Mesenchymal stem cell (in vitro differentiated cells and primary cell): ENCODE measurements at regions not wholly inside any gene's neighbourhood (a gene's known extent, or its start where the extent isn't known, plus 50 kb on each side); places are given as distances from the start of the nearest gene placed in this dataset.

ENCODE experiments used
- DNase-seq: peaks from one replicate; pipeline ENCODE4 v3.0.0-alpha.2; 2013
- H2AFZ ChIP-seq: one replicate; pipeline ENCODE4 v1.6.1; 2013; ENCODE audit warnings: low read depth, mild to moderate bottlenecking, control low read depth, inconsistent platforms, low read length, moderate library complexity
- H2AK5ac ChIP-seq: 2 replicates; pipeline ENCODE4 v1.6.1; 2013; ENCODE audit warnings: low read length, moderate library complexity, mild to moderate bottlenecking, inconsistent platforms; ENCODE audit not compliant: severe bottlenecking
- H2BK120ac ChIP-seq: one replicate; pipeline ENCODE4 v1.6.1; 2013; ENCODE audit warnings: low read depth, mild to moderate bottlenecking, inconsistent platforms, low read length, moderate library complexity
- H2BK12ac ChIP-seq, 2 experiments: one replicate each; pipeline ENCODE4 v1.6.1; 2013; ENCODE audit warnings: inconsistent platforms in 2 of 2, low read length in 2 of 2, mild to moderate bottlenecking in 2 of 2, moderate library complexity in 2 of 2, control low read depth in 1 of 2
- H2BK15ac ChIP-seq: one replicate; pipeline ENCODE4 v1.6.1; 2013; ENCODE audit warnings: mild to moderate bottlenecking, low read depth, inconsistent platforms; ENCODE audit not compliant: poor library complexity, severe bottlenecking
- H2BK5ac ChIP-seq: 2 replicates; pipeline ENCODE4 v1.6.1; 2013; ENCODE audit warnings: low read depth, mild to moderate bottlenecking, low read length, control low read depth, inconsistent platforms; ENCODE audit not compliant: poor library complexity, severe bottlenecking
- H3K14ac ChIP-seq, 2 experiments: one replicate each; pipeline ENCODE4 v1.6.1; 2013; ENCODE audit warnings: inconsistent platforms in 2 of 2, low read length in 2 of 2, control low read depth in 1 of 2, mild to moderate bottlenecking in 1 of 2, moderate library complexity in 1 of 2
- H3K18ac ChIP-seq, 2 experiments: one replicate each; pipeline ENCODE4 v1.6.1; 2013; ENCODE audit warnings: inconsistent platforms in 2 of 2, low read length in 2 of 2, control low read depth in 1 of 2, low read depth in 1 of 2, mild to moderate bottlenecking in 1 of 2
- H3K23ac ChIP-seq, 2 experiments: one replicate each; pipeline ENCODE4 v1.6.1; 2013; ENCODE audit warnings: inconsistent platforms in 2 of 2, low read length in 2 of 2, mild to moderate bottlenecking in 2 of 2, moderate library complexity in 2 of 2, control low read depth in 1 of 2
- H3K27ac ChIP-seq: 2 replicates; pipeline ENCODE4 v1.5.1; 2013; ENCODE audit warnings: mild to moderate bottlenecking, moderate library complexity, low read length, control low read depth, inconsistent platforms; ENCODE audit not compliant: poor library complexity, severe bottlenecking
- H3K27me3 ChIP-seq, 2 experiments: 2 replicates each; pipeline versions ENCODE4 v1.6.1 to v1.7.0; 2013; ENCODE audit warnings: low read length in 2 of 2, mild to moderate bottlenecking in 2 of 2, moderate library complexity in 2 of 2, control low read depth in 1 of 2, inconsistent platforms in 1 of 2; ENCODE audit not compliant: control insufficient read depth in 1 of 2, insufficient read depth in 1 of 2
- H3K36me3 ChIP-seq, 2 experiments: 2 replicates each; pipeline versions ENCODE4 v1.6.1 to v1.7.0; 2013; ENCODE audit warnings: low read length in 2 of 2, control low read depth in 1 of 2, inconsistent platforms in 1 of 2, low read depth in 1 of 2, mild to moderate bottlenecking in 1 of 2; ENCODE audit not compliant: insufficient read depth in 2 of 2, control insufficient read depth in 1 of 2
- H3K4ac ChIP-seq, 2 experiments: one replicate each; pipeline ENCODE4 v1.6.1; 2013; ENCODE audit warnings: inconsistent platforms in 2 of 2, low read length in 2 of 2, mild to moderate bottlenecking in 2 of 2, moderate library complexity in 2 of 2, control low read depth in 1 of 2, low read depth in 1 of 2
- H3K4me1 ChIP-seq: 2 replicates; pipeline ENCODE4 v1.6.1; 2013; ENCODE audit warnings: low read depth, low read length, control low read depth; ENCODE audit not compliant: control insufficient read depth, insufficient read depth
- H3K4me2 ChIP-seq: 2 replicates; pipeline ENCODE4 v1.6.1; 2013; ENCODE audit warnings: low read length, mild to moderate bottlenecking, inconsistent platforms; ENCODE audit not compliant: poor library complexity, severe bottlenecking
- H3K4me3 ChIP-seq, 2 experiments: 2 replicates each; pipeline versions ENCODE4 v1.5.1 to v1.7.0; 2013; ENCODE audit warnings: low read length in 2 of 2, mild to moderate bottlenecking in 2 of 2, control low read depth in 1 of 2, low read depth in 1 of 2; ENCODE audit not compliant: insufficient read depth in 1 of 2
- H3K79me1 ChIP-seq: replicated peaks from 2 replicates; pipeline ENCODE4 v1.6.1; 2013; ENCODE audit warnings: mild to moderate bottlenecking, control low read depth, low read length, inconsistent platforms; ENCODE audit not compliant: poor library complexity, severe bottlenecking
- H3K9ac ChIP-seq: 2 replicates; pipeline ENCODE4 v1.7.0; 2013; ENCODE audit warnings: mild to moderate bottlenecking, low read length, moderate library complexity
- H3K9me3 ChIP-seq: 2 replicates; pipeline ENCODE4 v1.7.0; 2013; ENCODE audit warnings: mild to moderate bottlenecking, low read length; ENCODE audit not compliant: control insufficient read depth
- H4K8ac ChIP-seq: one replicate; pipeline ENCODE4 v1.6.1; 2013; ENCODE audit warnings: inconsistent platforms, mild to moderate bottlenecking, low read length, moderate library complexity
- H4K91ac ChIP-seq: one replicate; pipeline ENCODE4 v1.6.1; 2013; ENCODE audit warnings: mild to moderate bottlenecking, low read length, inconsistent platforms
- WGBS: methylation state at CpG from one replicate; pipeline ENCODE4 v1.1.7; 2013; ENCODE audit warnings: mixed read lengths; 5-methylcytosine and 5-hydroxymethylcytosine counted together

DNA sequence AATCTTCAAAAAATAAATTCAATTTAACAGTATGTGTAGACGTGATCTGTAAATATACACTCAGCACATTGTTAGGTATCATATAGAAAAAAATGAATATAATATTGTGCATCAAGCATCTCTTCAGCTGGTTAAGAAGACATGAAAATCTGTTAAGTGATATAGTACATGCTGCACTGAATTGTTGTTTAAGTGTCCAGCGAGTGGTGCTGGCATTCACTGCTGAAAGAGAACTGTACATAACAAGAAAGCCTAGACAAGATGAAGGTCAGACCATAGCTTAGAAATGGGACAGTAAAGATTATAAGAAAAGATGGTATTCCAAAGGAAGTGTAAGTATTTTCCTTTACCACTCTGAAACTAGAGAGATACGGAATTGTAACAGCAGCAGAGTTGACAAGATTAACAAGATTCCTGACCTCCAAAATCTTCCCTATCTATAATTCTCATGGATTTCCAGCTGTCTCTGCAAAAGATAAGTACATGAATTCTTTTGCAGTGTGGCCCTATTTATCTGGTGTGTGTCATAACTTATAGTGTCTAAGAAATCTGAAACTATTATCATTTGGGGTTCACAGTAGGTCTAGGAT lies 198.6 kb downstream of the FLRT2 start:
- H4K91ac ChIP-seq: no peak overlapping the region
- H2BK15ac ChIP-seq: no peak overlapping the region
- no peaks in the 10 kb centered on the region for H3K27me3 ChIP-seq
- H3K9ac ChIP-seq: no peak overlapping the region
- H2BK12ac ChIP-seq: no peak overlapping the region
- H2BK120ac ChIP-seq: no peak overlapping the region
- H3K79me1 ChIP-seq: no peaks in the 10 kb centered on the region
- no peaks in the 10 kb centered on the region for H3K36me3 ChIP-seq
- H3K18ac ChIP-seq: no peak overlapping the region
- no peak overlapping the region for H4K8ac ChIP-seq
- H2BK5ac ChIP-seq: no peak overlapping the region
- H2AFZ ChIP-seq: no peak overlapping the region
- no peak overlapping the region for H3K4me3 ChIP-seq
- no peak overlapping the region for H2AK5ac ChIP-seq
- H3K23ac ChIP-seq: no peak overlapping the region
- DNase-seq: no peak
- H3K4ac ChIP-seq: no peak overlapping the region
- no peak overlapping the region for H3K14ac ChIP-seq
- H3K4me2 ChIP-seq: no peak overlapping the region
- no peak overlapping the region for H3K27ac ChIP-seq
- no peaks in the 10 kb centered on the region for H3K9me3 ChIP-seq
- no peaks in the 10 kb centered on the region for H3K4me1 ChIP-seq
- WGBS: 100% methylated on average over 1 of the region's 3 CpGs

DNA sequence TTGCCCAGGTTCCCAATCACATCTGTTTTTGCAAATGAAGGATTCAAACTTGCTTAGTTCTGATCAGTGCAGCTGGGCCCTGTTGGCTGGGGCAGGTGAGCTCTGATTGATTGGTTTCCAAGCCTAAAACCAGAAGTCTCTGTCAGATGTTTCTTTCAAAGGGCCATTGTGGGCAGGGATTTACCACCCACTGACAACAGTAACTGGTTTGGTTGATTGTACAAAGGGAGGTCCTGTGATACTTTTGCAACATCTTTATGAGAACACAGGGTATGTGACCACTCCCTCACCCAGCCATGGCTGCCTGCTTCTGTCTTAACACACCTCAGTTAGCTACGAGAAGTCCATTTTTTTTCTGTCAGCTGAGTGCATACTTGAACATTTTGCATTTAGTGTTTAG lies 184.1 kb downstream of the FLRT2 start:
- Histone ChIP-seq H3K18ac (no peak overlapping the region), H4K8ac (no peak overlapping the region), H2AK5ac (no peak overlapping the region), H4K91ac (no peak overlapping the region), H2BK12ac (no peak overlapping the region), H3K4me2 (no peak overlapping the region), H3K27me3 (no peaks in the 10 kb centered on the region), H3K27ac (no peak overlapping the region), H3K4me3 (no peak overlapping the region), H3K23ac (no peak overlapping the region), H2AFZ (no peak overlapping the region), H3K14ac (no peak overlapping the region), H3K9ac (no peak overlapping the region), H3K36me3 (no peaks in the 10 kb centered on the region), H3K4me1 (no peaks in the 10 kb centered on the region), H2BK120ac (no peak overlapping the region), H3K4ac (no peak overlapping the region), H3K9me3 (peaks cover 25% of the 10 kb centered on the region), H2BK15ac (no peak overlapping the region), H3K79me1 (no peaks in the 10 kb centered on the region), H2BK5ac (no peak overlapping the region)
- no CpG with 5 or more reads among the region's 1 CpG for WGBS
- no peak for DNase-seq

GRCh38 chr14:85711620-85712019 lies 181.7 kb downstream of the FLRT2 start:
- H3K9me3 ChIP-seq: peaks cover 3% of the 10 kb centered on the region
- H2BK5ac ChIP-seq: no peak overlapping the region
- no peak overlapping the region for H3K18ac ChIP-seq
- no CpG with 5 or more reads among the region's 2 CpGs for whole genome bisulfite sequencing
- no peaks in the 10 kb centered on the region for H3K79me1 ChIP-seq
- H2AFZ ChIP-seq: no peak overlapping the region
- H3K23ac ChIP-seq: no peak overlapping the region
- H3K27ac ChIP-seq: no peak overlapping the region
- no peak overlapping the region for H3K4me2 ChIP-seq
- H2BK120ac ChIP-seq: no peak overlapping the region
- no peaks in the 10 kb centered on the region for H3K4me1 ChIP-seq
- H3K4ac ChIP-seq: no peak overlapping the region
- no peak overlapping the region for H4K91ac ChIP-seq
- no peak overlapping the region for H3K14ac ChIP-seq
- no peaks in the 10 kb centered on the region for H3K36me3 ChIP-seq
- H4K8ac ChIP-seq: no peak overlapping the region
- H2AK5ac ChIP-seq: no peak overlapping the region
- H3K9ac ChIP-seq: no peak overlapping the region
- DNase-seq: no peak
- no peak overlapping the region for H3K4me3 ChIP-seq
- no peaks in the 10 kb centered on the region for H3K27me3 ChIP-seq
- H2BK15ac ChIP-seq: no peak overlapping the region
- H2BK12ac ChIP-seq: no peak overlapping the region
